ENCODE measurements at regions not wholly inside any gene's neighbourhood (a gene's known extent, or its start where the extent isn't known, plus 50 kb on each side); places are given as distances from the start of the nearest gene placed in this dataset.

DNA sequence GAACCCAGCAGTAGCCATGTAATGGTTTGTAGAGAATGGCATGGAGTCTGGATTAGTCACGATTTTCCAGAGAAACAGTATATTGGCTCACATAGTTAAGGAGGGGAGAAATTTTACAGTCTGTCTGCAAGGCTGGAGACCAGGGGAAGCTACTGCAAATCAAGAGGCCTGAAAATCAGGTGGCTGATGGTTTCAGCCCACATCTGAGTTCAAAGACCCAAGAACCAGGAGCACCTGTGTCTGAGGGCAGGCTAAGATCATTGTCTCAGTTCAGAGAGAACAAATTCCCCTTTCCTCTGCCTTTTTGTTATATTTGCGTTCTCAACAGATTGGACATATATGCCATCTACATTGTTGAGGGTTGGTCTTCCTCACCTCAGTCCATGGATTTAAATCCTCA, 207.5 kb upstream of the IRX2 start:
- 72 to 86% (median 77%) methylated on average over 2 of the region's 2 CpGs for WGBS, 3 donors
- FAIRE-seq (no peak), DNase-seq (no peak)
- Histone ChIP-seq H3K36me3 (ENCODE audit: control insufficient read depth in 3 of 3, insufficient read depth in 2 of 3, low read depth in 1 of 3, low read length in 3 of 3) (no peaks in the 10 kb centered on the region), H3K4me1 (ENCODE audit: control insufficient read depth in 3 of 3, insufficient read depth in 2 of 3, low read depth in 1 of 3, low read length in 2 of 3) (no peaks in the 10 kb centered on the region), H3K27ac (ENCODE audit: low read depth in 1 of 3, low read length in 2 of 3) (no peak overlapping the region), H3K9me3 (ENCODE audit: control insufficient read depth in 2 of 2, insufficient read depth in 1 of 2, low read depth in 1 of 2, low read length in 1 of 2) (peaks cover 0 to 16% of the 10 kb centered on the region in 2 donors), H3K4me3 (ENCODE audit: low read depth in 1 of 3, low read length in 3 of 3) (no peak overlapping the region), H3K27me3 (ENCODE audit: control insufficient read depth in 3 of 3, insufficient read depth in 3 of 3, low read length in 3 of 3) (peaks cover 0 to 2% (median 0%) of the 10 kb centered on the region in 3 donors)

DNA sequence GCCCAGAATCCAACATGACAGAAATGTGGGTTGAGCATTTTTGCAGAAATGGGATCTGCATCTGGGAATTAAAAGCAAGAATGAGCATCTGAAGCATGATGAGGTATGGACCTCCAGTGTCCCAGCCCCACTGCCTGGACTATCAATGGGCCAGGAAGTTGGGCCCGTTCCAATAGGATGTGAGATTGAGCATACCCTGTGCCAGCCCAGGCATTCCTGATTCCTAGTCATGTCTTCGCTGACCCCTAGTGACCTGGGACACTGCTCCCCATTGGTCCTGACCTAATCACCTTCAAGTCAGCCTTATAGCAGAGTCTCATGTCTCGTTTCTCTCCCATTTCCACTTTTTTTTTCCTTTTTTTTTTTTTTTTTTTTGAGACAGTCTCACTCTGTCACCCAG, 197.4 kb upstream of the IRX2 start:
- Histone ChIP-seq H3K27ac (ENCODE audit: low read depth in 1 of 3, low read length in 2 of 3) (no peak overlapping the region), H3K36me3 (ENCODE audit: control insufficient read depth in 3 of 3, insufficient read depth in 2 of 3, low read depth in 1 of 3, low read length in 3 of 3) (no peaks in the 10 kb centered on the region), H3K27me3 (ENCODE audit: control insufficient read depth in 3 of 3, insufficient read depth in 3 of 3, low read length in 3 of 3) (no peaks in the 10 kb centered on the region), H3K4me3 (ENCODE audit: low read depth in 1 of 3, low read length in 3 of 3) (no peak overlapping the region), H3K9me3 (ENCODE audit: control insufficient read depth in 2 of 2, insufficient read depth in 1 of 2, low read depth in 1 of 2, low read length in 1 of 2) (no peaks in the 10 kb centered on the region), H3K4me1 (ENCODE audit: control insufficient read depth in 3 of 3, insufficient read depth in 2 of 3, low read depth in 1 of 3, low read length in 2 of 3) (no peaks in the 10 kb centered on the region)
- WGBS, 3 donors, result 37 to 58% (median 38%) methylated on average over 3 of the region's 3 CpGs
- DNase-seq (no peak), FAIRE-seq (no peak)

DNA sequence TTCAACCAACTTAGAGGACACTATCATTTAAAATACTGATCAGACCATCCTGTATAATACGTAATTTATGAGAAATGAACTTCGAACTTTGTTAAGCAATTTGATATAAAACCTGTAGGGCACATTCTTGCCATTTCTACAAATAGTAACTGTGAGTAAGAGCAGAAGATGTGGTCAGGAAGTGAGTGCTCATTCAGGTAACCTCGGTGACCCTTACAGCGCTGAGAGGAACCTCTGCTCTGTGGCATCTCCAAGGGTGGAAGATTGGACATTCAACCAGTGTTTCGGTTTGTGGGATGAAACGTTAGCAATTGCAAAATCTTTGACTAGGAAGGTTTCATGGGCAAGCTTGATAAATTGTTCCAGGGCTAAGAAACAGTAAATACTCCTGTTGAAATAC, 194.8 kb upstream of the IRX2 start:
- WGBS, 3 donors, result 69 to 84% (median 72%) methylated on average over 6 of the region's 6 CpGs
- H3K27ac ChIP-seq (ENCODE audit: low read depth in 1 of 3, low read length in 2 of 3), result no peak overlapping the region
- H3K27me3 ChIP-seq (ENCODE audit: control insufficient read depth in 3 of 3, insufficient read depth in 3 of 3, low read length in 3 of 3), result no peaks in the 10 kb centered on the region
- DNase-seq (no peak), FAIRE-seq (no peak)
- H3K4me1 ChIP-seq (ENCODE audit: control insufficient read depth in 3 of 3, insufficient read depth in 2 of 3, low read depth in 1 of 3, low read length in 2 of 3), result no peaks in the 10 kb centered on the region
- no peak overlapping the region for H3K4me3 ChIP-seq (ENCODE audit: low read depth in 1 of 3, low read length in 3 of 3)
- no peaks in the 10 kb centered on the region for H3K36me3 ChIP-seq (ENCODE audit: control insufficient read depth in 3 of 3, insufficient read depth in 2 of 3, low read depth in 1 of 3, low read length in 3 of 3)
- no peaks in the 10 kb centered on the region for H3K9me3 ChIP-seq (ENCODE audit: control insufficient read depth in 2 of 2, insufficient read depth in 1 of 2, low read depth in 1 of 2, low read length in 1 of 2)

DNA sequence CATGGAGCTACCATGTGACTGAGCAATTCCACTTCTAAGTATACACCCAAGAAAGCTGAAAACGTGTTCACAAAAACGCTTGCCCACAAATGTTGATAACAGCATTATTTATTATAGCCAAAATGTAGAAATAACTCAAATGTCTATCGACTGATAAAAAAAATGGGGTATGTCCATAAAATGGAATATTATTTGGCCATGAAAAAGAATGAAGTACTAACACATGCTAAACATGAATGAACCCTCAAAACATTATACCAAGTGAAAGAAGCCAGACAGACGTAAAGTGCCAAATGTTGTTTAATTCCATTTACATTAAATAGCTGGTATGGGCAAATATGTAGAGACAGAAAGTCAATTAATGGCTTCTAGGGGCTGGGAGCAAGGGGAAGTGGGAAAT, 184.9 kb upstream of the IRX2 start:
- FAIRE-seq (no peak), DNase-seq (no peak)
- Histone ChIP-seq H3K4me3 (ENCODE audit: low read depth in 1 of 3, low read length in 3 of 3) (no peak overlapping the region), H3K9me3 (ENCODE audit: control insufficient read depth in 2 of 2, insufficient read depth in 1 of 2, low read depth in 1 of 2, low read length in 1 of 2) (no peaks in the 10 kb centered on the region), H3K27ac (ENCODE audit: low read depth in 1 of 3, low read length in 2 of 3) (no peak overlapping the region), H3K4me1 (ENCODE audit: control insufficient read depth in 3 of 3, insufficient read depth in 2 of 3, low read depth in 1 of 3, low read length in 2 of 3) (no peaks in the 10 kb centered on the region), H3K36me3 (ENCODE audit: control insufficient read depth in 3 of 3, insufficient read depth in 2 of 3, low read depth in 1 of 3, low read length in 3 of 3) (no peaks in the 10 kb centered on the region), H3K27me3 (ENCODE audit: control insufficient read depth in 3 of 3, insufficient read depth in 3 of 3, low read length in 3 of 3) (no peaks in the 10 kb centered on the region)
- 85 to 88% (median 87%) methylated on average over 4 of the region's 4 CpGs for whole genome bisulfite sequencing, 3 donors

DNA sequence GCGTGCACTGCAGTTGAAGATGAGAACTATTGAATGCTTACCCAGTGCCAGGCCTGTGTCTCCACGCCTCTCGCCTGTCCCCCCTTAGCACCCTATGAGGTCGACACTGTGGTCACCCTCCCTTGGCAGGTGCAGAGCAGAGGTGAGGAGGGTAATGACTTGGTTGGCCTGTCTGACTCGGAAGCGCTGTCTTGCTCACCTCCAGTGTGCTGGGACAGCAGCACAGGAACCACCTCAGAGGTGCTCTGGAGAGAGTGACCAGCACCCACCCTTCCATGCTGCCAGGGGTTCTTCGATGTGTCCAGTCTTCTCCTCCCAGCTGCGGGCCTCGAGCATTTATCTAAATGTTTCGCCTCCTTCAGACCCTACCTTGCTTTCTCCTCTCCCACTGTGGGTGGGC, 178.3 kb upstream of the IRX2 start:
- no peak for DNase-seq
- Histone ChIP-seq H3K27me3 (ENCODE audit: control insufficient read depth in 3 of 3, insufficient read depth in 3 of 3, low read length in 3 of 3) (no peaks in the 10 kb centered on the region), H3K27ac (ENCODE audit: low read depth in 1 of 3, low read length in 2 of 3) (no peak overlapping the region), H3K9me3 (ENCODE audit: control insufficient read depth in 2 of 2, insufficient read depth in 1 of 2, low read depth in 1 of 2, low read length in 1 of 2) (no peaks in the 10 kb centered on the region), H3K36me3 (ENCODE audit: control insufficient read depth in 3 of 3, insufficient read depth in 2 of 3, low read depth in 1 of 3, low read length in 3 of 3) (no peaks in the 10 kb centered on the region), H3K4me1 (ENCODE audit: control insufficient read depth in 3 of 3, insufficient read depth in 2 of 3, low read depth in 1 of 3, low read length in 2 of 3) (no peaks in the 10 kb centered on the region), H3K4me3 (ENCODE audit: low read depth in 1 of 3, low read length in 3 of 3) (no peak overlapping the region)
- FAIRE-seq, result no peak
- 83 to 90% (median 85%) methylated on average over 10 of the region's 10 CpGs for WGBS, 3 donors

DNA sequence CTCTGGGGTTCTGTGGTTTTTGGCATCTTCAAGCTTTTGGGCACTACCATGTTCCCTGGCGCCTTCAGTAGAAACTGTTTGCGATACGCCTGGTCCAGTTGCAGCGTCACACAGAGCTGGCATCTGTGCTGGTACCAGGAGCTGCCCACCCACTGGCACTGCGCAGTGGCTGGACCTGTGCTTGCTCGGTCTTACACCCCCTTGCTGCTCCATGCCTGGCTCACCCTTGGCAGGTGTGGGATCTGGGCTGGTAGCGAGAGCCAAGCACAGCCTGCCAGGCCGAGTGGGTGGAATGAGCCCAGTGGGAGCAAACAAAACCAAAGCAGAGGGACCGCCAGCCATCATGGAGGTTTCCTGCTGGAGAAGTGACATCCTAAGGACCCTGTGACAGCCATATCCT, 170.2 kb upstream of the IRX2 start:
- Histone ChIP-seq H3K27ac (ENCODE audit: low read depth in 1 of 3, low read length in 2 of 3) (no peak overlapping the region), H3K27me3 (ENCODE audit: control insufficient read depth in 3 of 3, insufficient read depth in 3 of 3, low read length in 3 of 3) (no peaks in the 10 kb centered on the region), H3K4me3 (ENCODE audit: low read depth in 1 of 3, low read length in 3 of 3) (no peak overlapping the region), H3K4me1 (ENCODE audit: control insufficient read depth in 3 of 3, insufficient read depth in 2 of 3, low read depth in 1 of 3, low read length in 2 of 3) (no peaks in the 10 kb centered on the region), H3K9me3 (ENCODE audit: control insufficient read depth in 2 of 2, insufficient read depth in 1 of 2, low read depth in 1 of 2, low read length in 1 of 2) (peaks cover 0 to 30% of the 10 kb centered on the region in 2 donors), H3K36me3 (ENCODE audit: control insufficient read depth in 3 of 3, insufficient read depth in 2 of 3, low read depth in 1 of 3, low read length in 3 of 3) (no peaks in the 10 kb centered on the region)
- FAIRE-seq (no peak), DNase-seq (no peak)
- WGBS, 3 donors, result 94 to 96% (median 94%) methylated on average over 9 of the region's 9 CpGs

DNA sequence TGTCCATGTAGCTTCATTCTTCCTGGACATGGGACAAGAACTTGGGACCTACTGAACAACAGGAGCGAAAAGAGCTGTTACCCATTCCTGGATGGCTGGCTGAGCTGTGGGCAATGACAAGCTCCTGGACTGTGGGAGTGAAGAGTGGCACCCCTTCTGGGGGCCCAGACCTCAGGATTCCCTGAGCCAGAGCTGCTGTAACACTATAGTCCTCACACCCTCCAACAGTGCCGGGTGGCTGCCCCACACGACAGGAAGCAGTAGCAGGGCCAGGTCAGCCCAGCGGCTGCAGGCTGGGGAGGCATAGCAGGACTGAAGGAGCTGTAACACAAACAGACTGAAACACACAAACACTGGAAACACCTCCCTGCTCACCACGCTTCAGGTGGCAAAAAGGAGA, 169.7 kb upstream of the IRX2 start:
- H3K4me3 ChIP-seq (ENCODE audit: low read depth in 1 of 3, low read length in 3 of 3), result no peak overlapping the region
- H3K36me3 ChIP-seq (ENCODE audit: control insufficient read depth in 3 of 3, insufficient read depth in 2 of 3, low read depth in 1 of 3, low read length in 3 of 3), result no peaks in the 10 kb centered on the region
- H3K4me1 ChIP-seq (ENCODE audit: control insufficient read depth in 3 of 3, insufficient read depth in 2 of 3, low read depth in 1 of 3, low read length in 2 of 3), result no peaks in the 10 kb centered on the region
- no peak for DNase-seq
- H3K27me3 ChIP-seq (ENCODE audit: control insufficient read depth in 3 of 3, insufficient read depth in 3 of 3, low read length in 3 of 3), result no peaks in the 10 kb centered on the region
- FAIRE-seq, result no peak
- peaks cover 0 to 30% of the 10 kb centered on the region in 2 donors for H3K9me3 ChIP-seq (ENCODE audit: control insufficient read depth in 2 of 2, insufficient read depth in 1 of 2, low read depth in 1 of 2, low read length in 1 of 2)
- no peak overlapping the region for H3K27ac ChIP-seq (ENCODE audit: low read depth in 1 of 3, low read length in 2 of 3)
- 84 to 88% (median 88%) methylated on average over 5 of the region's 5 CpGs for WGBS, 3 donors

DNA sequence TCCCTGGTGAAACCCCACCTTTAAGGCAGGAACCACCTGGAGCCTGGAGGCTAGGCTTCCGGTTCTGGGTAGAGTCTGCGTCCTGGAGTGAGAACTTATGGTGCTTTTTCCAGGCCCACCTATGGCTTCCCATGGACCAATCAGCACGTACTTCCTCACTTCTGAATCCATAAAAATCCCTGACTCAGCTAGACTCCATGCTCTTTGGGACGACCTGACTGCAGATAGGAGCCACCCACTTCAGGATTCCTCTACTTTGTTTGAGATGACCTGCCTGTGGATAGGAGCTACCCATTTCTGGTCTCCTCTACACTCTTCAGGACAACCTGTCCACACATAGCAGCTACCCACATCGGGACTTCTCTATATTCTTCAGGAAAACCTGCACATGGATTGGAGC, 168.8 kb upstream of the IRX2 start:
- Histone ChIP-seq H3K27ac (ENCODE audit: low read depth in 1 of 3, low read length in 2 of 3) (no peak overlapping the region), H3K9me3 (ENCODE audit: control insufficient read depth in 2 of 2, insufficient read depth in 1 of 2, low read depth in 1 of 2, low read length in 1 of 2) (peaks cover 0 to 30% of the 10 kb centered on the region in 2 donors), H3K4me1 (ENCODE audit: control insufficient read depth in 3 of 3, insufficient read depth in 2 of 3, low read depth in 1 of 3, low read length in 2 of 3) (no peaks in the 10 kb centered on the region), H3K4me3 (ENCODE audit: low read depth in 1 of 3, low read length in 3 of 3) (no peak overlapping the region), H3K36me3 (ENCODE audit: control insufficient read depth in 3 of 3, insufficient read depth in 2 of 3, low read depth in 1 of 3, low read length in 3 of 3) (no peaks in the 10 kb centered on the region), H3K27me3 (ENCODE audit: control insufficient read depth in 3 of 3, insufficient read depth in 3 of 3, low read length in 3 of 3) (no peaks in the 10 kb centered on the region)
- FAIRE-seq, result no peak
- WGBS, 3 donors, result 68 to 80% (median 76%) methylated on average over 5 of the region's 5 CpGs
- DNase-seq, result no peak

DNA sequence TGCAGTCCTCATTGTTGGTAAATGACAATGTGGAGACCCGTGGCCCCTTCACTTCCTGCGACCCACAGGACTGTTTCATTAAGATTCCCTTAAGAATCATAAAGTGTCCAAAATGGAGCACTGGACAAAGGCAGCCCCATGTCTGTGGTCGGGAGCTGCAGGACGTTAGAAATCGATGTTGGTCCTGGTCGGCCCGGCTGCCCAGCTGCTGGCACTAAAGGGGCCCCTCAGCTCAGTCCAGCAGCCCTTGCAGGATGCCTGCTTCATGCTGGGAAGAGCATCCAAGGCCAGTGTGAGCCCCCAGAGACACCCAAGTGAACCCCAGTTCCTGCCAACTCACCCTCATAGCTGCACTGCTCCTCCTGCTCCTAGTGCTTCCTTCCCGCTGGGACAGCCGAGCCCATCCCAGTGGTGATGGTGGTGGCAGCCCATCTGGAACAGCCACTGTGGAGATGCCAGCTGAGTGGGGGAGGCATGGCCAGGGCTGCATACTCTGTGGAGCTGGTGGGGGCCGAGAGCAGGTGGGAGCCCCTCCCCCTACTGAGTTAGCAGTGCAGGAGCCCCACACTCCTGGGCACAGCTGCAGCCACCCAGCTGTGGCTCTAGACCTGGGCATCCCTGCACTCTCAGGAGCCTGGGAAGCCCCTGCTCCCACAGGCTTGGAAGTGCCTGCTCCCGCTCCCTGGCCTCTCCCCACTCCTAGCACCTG, 168.0 kb upstream of the IRX2 start:
- Histone ChIP-seq H3K9me3 (ENCODE audit: control insufficient read depth in 2 of 2, insufficient read depth in 1 of 2, low read depth in 1 of 2, low read length in 1 of 2) (peaks cover 0 to 30% of the 10 kb centered on the region in 2 donors), H3K27me3 (ENCODE audit: control insufficient read depth in 3 of 3, insufficient read depth in 3 of 3, low read length in 3 of 3) (no peaks in the 10 kb centered on the region), H3K36me3 (ENCODE audit: control insufficient read depth in 3 of 3, insufficient read depth in 2 of 3, low read depth in 1 of 3, low read length in 3 of 3) (no peaks in the 10 kb centered on the region), H3K4me3 (ENCODE audit: low read depth in 1 of 3, low read length in 3 of 3) (no peak overlapping the region), H3K4me1 (ENCODE audit: control insufficient read depth in 3 of 3, insufficient read depth in 2 of 3, low read depth in 1 of 3, low read length in 2 of 3) (no peaks in the 10 kb centered on the region), H3K27ac (ENCODE audit: low read depth in 1 of 3, low read length in 2 of 3) (no peak overlapping the region)
- FAIRE-seq (no peak), DNase-seq (no peak)
- 79 to 89% (median 86%) methylated on average over 11 of the region's 11 CpGs for WGBS, 3 donors

All from small intestine (tissue), 7 donors.